A673 (cell line): ENCODE measurements at regions not wholly inside any gene's neighbourhood (a gene's known extent, or its start where the extent isn't known, plus 50 kb on each side); places are given as distances from the start of the nearest gene placed in this dataset.

ENCODE experiments used
- BruUV-seq: library from RNA; stranded (reverse); fragments of 400-500 nt; replicated peaks from 2 replicates; lab custom pipeline; 2021; lab: Mats Ljungman, UMichigan
- CTCF ChIA-PET: fragments of 300-600 bp; sonication (Branson Sonifier 250); formaldehyde crosslinking; loops from one replicate; lab custom pipeline; 2022; ENCODE audit warnings: antibody characterized with exemption; lab: Charles Lee
- POLR2A ChIA-PET: fragments of 300-600 bp; sonication (Branson Sonifier 250); formaldehyde crosslinking; loops from one replicate; lab custom pipeline; 2022; ENCODE audit warnings: antibody characterized with exemption; ENCODE audit not compliant: low non-redundant PET; lab: Charles Lee
- DNase-seq: peaks from one replicate; pipeline ENCODE4 v3.0.0-alpha.2; 2015; ENCODE audit warnings: low spot score
- H3K27ac ChIP-seq: fragments of 200-600 bp; sonication (generic); 2 replicates; pipeline ENCODE4 v1.5.1; 2016; ENCODE audit warnings: mixed run types, low read depth, mild to moderate bottlenecking, mixed read lengths, antibody characterized with exemption, low read length; ENCODE audit not compliant: poor library complexity, severe bottlenecking
- H3K27me3 ChIP-seq: fragments of 200-600 bp; sonication (generic); replicated peaks from 2 replicates; pipeline ENCODE4 v1.6.1; 2017; ENCODE audit warnings: mixed run types, low read depth, mild to moderate bottlenecking, mixed read lengths, antibody characterized with exemption, low read length; ENCODE audit not compliant: insufficient read depth, poor library complexity
- H3K36me3 ChIP-seq: fragments of 200-600 bp; sonication (generic); 2 replicates; pipeline ENCODE4 v1.6.1; 2016; ENCODE audit warnings: mixed run types, mild to moderate bottlenecking, mixed read lengths, antibody characterized with exemption, low read length; ENCODE audit not compliant: insufficient read depth, poor library complexity, severe bottlenecking
- H3K4me1 ChIP-seq: fragments of 200-600 bp; sonication (generic); 2 replicates; pipeline ENCODE4 v1.6.1; 2017; ENCODE audit warnings: mixed run types, mild to moderate bottlenecking, mixed read lengths, antibody characterized with exemption, low read length; ENCODE audit not compliant: insufficient read depth, poor library complexity, severe bottlenecking
- H3K4me3 ChIP-seq: fragments of 200-600 bp; sonication (generic); 2 replicates; pipeline ENCODE4 v1.5.1; 2016; ENCODE audit warnings: low read depth, mixed run types, mild to moderate bottlenecking, mixed read lengths, low read length; ENCODE audit not compliant: poor library complexity, severe bottlenecking
- H3K9me3 ChIP-seq: fragments of 200-600 bp; sonication (generic); 2 replicates; pipeline ENCODE4 v1.6.1; 2016; ENCODE audit warnings: mixed run types, low read depth, mild to moderate bottlenecking, mixed read lengths, antibody characterized with exemption, low read length; ENCODE audit not compliant: poor library complexity, severe bottlenecking
- CTCF ChIP-seq: fragments of 300-800, 200-600 bp; sonication (generic); conservative IDR thresholded peaks from 2 replicates; pipeline ENCODE4 v1.5.1; 2017; ENCODE audit warnings: low read depth, mild to moderate bottlenecking, antibody characterized with exemption, low read length, moderate library complexity, mixed read lengths
- EZH2 ChIP-seq: fragments of 200-600 bp; sonication (generic); IDR thresholded peaks from 2 replicates; pipeline ENCODE4 v1.6.1; 2017; ENCODE audit warnings: borderline replicate concordance, low read depth, mild to moderate bottlenecking, mixed read lengths, antibody characterized with exemption, low read length; ENCODE audit not compliant: poor library complexity, severe bottlenecking
- intact Hi-C: fragments of 100-400 bp; cut with micrococcal nuclease; formaldehyde crosslinking; loops from one replicate; pipeline ENCODE4 v1.10.0; 2022; ENCODE audit not compliant: unreplicated experiment

GRCh38 chr9:745761-746380 is 95.6 kb upstream of the DMRT1 start:
- no peaks in the 10 kb centered on the region for H3K27me3 ChIP-seq

DNA sequence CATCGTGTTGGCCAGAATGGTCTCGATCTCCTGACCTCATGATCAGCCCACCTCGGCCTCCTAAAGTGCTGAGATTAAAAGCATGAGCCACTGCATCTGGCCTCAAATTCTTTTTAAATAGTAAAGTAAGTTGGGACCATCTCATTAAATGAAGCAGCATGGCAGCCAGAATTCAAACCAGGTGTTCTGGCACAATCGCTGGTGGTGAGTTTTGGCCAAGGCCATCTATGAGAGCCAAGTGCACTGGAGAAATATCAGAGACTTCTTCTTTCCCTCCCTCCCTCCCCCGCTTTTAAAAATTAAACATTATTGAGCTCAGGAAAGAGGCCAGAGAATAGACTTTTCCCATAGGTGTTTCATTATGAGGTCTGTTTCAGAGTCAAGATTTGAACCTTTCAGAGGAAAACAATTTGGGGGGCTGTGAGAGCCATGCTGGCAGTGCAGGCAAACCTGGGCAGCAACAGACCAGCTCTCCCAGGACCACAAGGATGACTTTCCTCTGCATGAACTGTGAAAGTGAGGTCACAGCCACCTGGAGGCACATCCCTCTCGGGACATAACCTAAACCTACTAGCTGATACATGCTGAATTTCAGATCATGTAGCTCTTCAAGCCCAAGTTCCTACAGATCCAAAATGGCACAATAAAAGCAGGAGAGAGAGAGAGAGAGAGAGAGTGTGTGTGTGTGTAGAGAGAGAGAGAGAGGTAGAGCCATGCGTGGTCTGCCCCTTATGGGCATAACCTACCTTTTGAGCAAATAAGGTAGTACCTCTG is 94.6 kb upstream of the DMRT1 start:
- TF ChIP-seq EZH2 = no peak
- H3K4me3 ChIP-seq = no peak overlapping the region
- no peaks in the 10 kb centered on the region for H3K27me3 ChIP-seq
- no TSS peak for BruUV-seq
- DNase-seq = no peak
- no peaks in the 10 kb centered on the region for H3K9me3 ChIP-seq
- no peak overlapping the region for H3K27ac ChIP-seq
- intact Hi-C loops = no loop called here
- H3K4me1 ChIP-seq = peaks cover 20% of the 10 kb centered on the region
- H3K36me3 ChIP-seq = no peaks in the 10 kb centered on the region
- POLR2A ChIA-PET = no interaction called here
- CTCF ChIA-PET = no interaction called here

More at GRCh38 chr9:745761-746380, 95.6 kb upstream of the DMRT1 start:
- no peaks in the 10 kb centered on the region for H3K9me3 ChIP-seq
- ChIA-PET CTCF (no interaction called here), POLR2A (no interaction called here)
- BruUV-seq = no TSS peak
- H3K36me3 ChIP-seq = no peaks in the 10 kb centered on the region
- peaks cover 20% of the 10 kb centered on the region for H3K4me1 ChIP-seq
- no peak overlapping the region for H3K4me3 ChIP-seq
- no peak for DNase-seq
- intact Hi-C loops = no loop called here
- TF ChIP-seq CTCF (no peak), EZH2 (no peak)
- H3K27ac ChIP-seq = no peak overlapping the region

DNA sequence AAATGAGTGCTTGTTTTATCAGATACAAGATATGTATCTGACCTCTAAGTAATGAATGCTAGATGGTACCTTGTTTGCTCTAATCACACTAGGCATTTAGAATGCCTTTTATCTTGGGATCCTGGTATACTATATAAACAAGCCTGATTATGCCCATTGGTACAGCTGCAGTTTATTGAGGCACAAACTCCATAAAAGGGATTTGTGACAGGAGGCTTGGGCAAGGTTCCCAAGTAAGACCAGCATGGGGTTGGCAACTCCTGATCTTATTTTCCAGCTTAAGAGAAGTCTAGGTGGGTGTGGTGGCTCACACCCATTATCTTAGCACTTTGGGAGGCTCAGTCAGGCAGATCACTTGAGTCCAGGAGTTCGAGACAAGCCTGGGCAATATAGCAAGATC is 93.9 kb upstream of the DMRT1 start:
- intact Hi-C loops = no loop called here
- ChIA-PET POLR2A (no interaction called here), CTCF (no interaction called here)
- Histone ChIP-seq H3K4me1 (peaks cover 20% of the 10 kb centered on the region), H3K4me3 (no peak overlapping the region), H3K9me3 (no peaks in the 10 kb centered on the region), H3K36me3 (no peaks in the 10 kb centered on the region), H3K27me3 (no peaks in the 10 kb centered on the region), H3K27ac (no peak overlapping the region)
- TF ChIP-seq CTCF = no peak
- TF ChIP-seq EZH2 = no peak
- no peak for DNase-seq
- no TSS peak for BruUV-seq
